T-helper 2 cell (primary cell): ENCODE measurements at regions not wholly inside any gene's neighbourhood (a gene's known extent, or its start where the extent isn't known, plus 50 kb on each side); places are given as distances from the start of the nearest gene placed in this dataset.

ENCODE experiments used
- DNase-seq, 5 experiments: peaks; one replicate each; pipeline versions ENCODE4 v3.0.0 to v3.0.0-alpha.2; 2012 to 2022

DNA sequence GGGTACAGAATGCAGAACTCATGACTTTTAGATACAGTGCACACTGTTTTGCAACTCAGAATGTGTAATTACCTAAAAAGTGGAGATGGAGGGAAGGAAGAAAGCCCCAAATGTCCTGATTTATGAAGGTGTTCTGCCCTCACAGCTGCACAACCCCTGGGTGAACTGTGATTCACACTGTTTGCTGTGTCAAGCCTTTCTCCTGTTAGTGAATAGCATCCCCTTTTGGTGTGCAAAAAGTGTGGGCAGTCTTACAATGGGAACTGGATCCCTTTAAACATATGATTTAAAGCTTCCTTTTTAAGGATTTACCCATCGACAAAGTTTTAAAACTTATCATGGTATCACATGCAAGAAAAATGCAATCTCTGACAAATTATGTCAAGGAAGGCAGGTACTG is 633.4 kb upstream of the EPHA7 start:
- no peak for DNase-seq

DNA sequence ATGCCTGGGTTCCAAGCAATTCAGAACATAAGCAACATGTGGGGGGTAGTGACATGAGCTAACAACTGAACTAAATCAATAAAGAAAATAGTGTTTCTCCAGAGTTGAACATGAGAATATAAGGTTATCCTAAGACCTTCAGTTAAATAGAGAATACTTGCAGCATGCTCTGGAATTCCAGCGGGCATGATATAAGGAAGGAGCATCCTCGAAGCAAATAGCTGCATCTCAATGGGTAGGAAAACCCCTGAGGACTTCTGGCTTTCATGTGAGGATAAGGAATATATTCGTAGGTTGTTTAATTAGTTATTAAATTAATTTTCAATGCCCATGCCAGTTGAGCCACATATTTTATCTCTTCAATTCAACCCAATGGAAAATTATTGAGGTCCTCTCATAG is 631.2 kb upstream of the EPHA7 start:
- DNase-seq, result no peak

DNA sequence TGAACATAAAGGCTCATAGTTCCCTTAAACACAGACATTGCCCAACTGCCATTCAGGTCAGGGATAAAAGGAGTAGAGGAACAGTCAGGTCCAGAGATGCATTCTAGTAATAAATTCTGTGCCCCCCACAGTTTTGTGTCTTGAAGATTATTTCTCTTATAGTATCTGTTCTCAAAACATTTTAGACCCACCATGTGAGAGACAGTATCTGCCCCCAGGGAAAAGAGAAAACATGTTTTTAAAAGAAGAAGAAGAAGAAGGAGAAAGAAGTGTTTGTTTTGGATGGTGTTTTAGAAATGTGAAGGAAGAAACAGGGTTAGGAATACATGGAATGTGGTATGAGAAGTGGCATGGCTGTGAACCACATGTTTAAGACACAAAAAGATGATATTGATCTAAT is 629.6 kb upstream of the EPHA7 start:
- DNase-seq, result no peak

DNA sequence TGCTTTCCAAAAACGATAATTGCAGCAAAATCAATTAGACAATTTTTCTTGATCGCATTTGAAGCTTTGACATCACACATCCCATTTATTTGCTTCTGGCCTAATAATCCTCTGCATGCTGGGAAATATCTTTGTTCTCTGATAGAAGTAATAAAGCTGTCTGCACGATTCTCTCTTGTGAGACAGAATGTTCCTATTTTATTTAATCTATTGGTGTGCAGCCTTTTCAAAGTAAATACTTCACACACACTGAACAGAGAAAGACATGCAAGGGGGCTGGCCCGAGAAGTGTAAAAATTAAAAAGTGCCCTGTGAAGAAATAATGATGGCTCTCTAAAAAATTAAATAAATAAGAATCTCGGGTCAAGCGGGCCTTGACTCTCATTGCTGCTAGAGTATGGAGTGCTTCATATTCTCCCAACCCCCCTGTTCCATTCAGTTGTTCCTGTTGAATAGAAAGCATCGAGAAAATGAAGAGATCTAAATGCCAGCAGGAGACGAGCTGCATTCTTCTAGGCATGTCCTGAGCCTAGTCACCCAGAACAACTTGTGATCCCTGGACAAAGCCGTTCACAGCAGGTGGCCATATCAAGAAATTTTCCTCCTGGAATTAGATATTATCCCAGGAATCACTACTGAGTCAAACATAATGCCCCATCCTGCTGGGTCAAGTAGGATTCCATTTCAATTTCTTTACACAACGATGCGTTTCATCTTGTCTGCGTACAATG is 625.9 kb upstream of the EPHA7 start:
- DNase-seq, result no peak

DNA sequence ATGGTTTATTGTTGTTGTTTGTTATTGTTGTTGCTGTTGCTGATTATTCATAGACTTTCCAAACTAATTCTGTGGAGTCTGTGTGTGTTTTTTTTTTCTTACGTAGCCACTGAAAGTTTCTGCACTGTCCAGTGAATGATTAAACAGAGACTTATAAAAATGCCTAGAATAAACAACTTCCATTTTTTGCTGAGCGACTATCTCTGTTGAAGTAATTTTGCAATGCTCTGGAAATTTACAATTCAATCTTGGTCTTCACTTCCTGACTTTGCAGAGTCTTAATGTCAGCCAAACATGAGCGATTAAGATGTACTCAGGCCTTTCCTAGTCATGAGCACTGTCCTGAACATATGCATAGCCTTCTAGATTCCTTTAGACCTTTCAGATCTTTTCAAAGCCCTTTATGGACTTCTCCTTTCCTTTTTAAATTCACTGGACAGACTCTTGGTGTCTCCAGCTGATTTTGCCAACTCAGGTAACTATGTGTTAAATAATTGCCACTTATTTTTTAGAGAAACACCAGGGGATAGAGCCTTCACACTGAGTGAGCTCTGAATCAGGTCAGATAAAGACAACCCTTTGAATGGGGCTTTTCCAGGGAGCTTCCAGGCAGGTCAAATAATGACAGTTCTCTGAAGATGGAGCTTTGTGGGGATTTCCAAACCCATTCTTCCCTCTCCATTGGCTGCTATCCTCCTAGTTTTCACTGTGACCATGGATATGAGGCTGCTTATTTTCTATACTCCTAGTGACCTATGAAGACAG is 622.8 kb upstream of the EPHA7 start:
- DNase-seq, result no peak

DNA sequence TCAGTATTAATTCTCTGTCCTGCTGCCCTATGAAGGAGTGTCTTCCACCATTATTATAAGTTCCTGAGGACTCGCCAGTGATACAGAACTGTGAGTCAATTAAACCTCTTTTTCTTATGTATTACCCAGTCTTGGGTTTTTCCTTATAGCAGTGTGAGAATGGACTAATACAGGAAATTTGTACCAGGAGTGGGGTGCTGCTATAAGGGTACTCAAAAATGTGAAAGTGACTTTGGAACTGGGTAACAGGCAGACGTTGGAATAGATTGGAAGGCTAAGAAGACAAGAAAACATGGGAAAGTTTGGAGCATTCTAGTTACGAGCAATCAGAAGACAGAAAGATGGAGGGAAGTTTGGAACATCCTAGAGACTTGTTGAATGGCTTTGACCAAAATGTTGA is 616.7 kb upstream of the EPHA7 start:
- DNase-seq, result no peak

DNA sequence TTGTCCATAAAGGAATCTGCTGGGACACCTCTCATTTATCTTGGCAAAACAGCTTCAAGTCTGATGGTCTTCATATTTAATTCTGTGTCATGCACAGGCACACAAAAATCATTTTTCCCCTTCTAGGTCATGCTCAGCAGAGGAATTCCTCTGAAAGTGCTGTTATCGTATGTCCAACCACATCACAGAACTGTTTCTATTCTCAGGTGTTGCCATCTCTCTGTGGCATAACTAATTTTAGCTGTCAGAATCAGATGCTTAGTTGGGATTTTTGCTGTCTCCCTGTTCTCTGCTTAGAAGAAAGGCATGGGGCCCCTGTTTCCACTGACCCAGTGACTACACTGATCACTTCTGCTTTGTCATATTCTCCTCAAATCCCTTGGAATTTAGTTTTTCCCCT is 608.0 kb upstream of the EPHA7 start:
- DNase-seq, result no peak

DNA sequence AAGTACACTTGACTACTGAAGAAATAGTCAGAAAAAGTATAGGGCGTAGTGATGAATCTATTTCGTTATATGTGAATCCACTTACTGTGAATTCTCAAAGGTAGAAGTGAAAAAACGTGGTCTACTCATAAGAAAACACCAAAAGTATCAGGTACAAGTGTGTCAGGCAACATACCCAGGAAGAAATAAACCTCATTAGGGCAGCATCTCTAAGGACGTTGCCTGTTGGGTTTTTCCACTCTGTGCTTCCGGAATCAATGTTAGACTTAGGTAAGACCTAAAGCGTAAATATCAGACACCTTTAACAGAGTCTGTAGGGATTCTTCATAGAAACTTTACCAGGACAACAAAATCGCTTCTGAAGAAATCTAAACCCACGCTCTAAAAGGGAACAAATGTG is 607.2 kb upstream of the EPHA7 start:
- DNase-seq, result no peak

DNA sequence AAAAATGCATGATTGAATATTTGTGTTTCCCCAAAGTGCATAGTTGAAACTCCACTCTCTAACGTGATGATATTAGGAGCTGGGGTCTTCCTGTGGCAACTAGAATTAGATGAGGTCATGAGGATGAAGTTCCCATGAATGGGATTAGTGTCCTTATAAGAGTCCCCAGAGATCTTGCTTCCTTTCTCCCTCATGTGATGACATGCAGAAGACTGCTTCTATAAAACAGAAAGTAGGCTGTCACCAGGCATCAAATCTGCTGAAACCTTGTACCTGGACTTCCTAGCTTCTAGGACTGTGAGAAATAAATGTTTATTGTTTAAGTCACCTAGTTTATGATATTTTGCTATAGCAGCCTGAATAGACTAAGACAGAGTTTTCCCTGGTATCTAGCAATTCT is 586.5 kb upstream of the EPHA7 start:
- DNase-seq, result no peak

DNA sequence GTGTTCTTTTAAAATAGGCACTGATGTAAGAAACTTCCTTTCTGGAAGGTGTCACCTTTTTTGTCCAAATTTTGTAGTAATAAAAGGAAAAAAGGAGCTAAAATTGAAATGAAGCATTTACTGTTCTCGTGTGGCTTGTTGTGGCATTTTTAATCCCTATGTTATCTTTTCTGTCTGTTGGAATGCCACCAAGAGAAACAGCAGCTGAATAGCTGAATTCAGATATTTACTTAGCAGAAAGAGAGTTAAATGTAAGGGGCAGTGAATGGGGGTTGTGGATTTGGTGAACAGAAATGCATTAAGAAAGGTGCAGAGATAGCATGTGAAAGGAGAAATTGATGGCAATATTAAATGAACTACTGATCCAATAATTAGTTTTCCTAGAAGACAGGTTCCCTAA is 573.6 kb upstream of the EPHA7 start:
- no peak for DNase-seq

DNA sequence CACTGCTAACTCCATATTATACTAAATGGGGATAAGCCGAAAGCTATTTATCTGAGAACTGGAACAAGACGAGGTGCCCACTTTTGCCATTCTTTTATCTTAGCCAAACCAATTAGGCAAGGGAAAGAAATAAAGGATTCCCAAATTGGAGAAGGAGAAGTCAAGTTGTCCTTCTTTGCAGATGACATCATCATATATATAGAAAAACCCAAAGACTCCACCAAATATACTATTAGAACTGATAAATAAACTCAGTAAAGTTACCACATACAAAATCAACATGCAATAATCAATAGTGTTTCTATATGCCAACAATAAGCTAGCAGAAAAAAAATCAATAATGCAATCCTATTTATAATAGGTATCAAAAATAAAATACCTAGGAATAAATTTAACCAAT is 570.3 kb upstream of the EPHA7 start:
- DNase-seq, result no peak

DNA sequence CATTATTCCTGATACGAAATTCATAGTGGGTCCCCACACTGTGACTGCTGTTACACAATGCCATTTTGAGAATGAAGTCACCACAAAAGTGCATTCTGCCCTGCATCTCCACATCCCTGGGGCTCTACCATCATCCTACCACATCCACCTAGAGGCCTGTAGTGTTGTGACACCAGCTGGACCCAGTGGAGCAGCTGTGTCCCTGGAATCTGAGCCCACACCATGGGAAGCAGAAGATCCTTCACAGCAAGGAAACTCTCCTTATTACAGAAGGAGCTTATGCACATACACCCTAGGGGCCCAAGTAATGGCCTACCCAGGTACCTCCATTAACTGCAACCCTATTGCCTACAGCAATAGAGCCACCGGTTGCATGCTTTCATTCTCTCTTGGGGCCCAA is 566.6 kb upstream of the EPHA7 start:
- no peak for DNase-seq

DNA sequence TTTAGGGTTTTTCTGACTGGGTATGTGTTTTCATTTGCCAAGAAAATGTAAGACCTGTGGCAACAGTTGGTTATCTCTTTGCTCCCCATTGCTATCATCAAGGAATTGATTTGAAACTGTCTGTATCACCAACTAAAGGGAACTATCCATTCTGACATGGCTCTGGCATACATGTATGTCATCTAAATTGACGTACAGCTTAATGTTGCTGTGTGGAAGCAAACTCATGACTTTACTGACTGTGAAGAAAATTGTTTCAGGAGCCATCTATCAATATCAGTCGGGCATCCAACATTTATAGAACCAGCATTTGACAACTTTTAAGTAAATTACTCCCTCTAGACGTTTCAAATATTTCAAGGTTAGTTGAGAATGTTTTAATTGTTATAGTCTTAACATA is 555.8 kb upstream of the EPHA7 start:
- DNase-seq, result no peak

DNA sequence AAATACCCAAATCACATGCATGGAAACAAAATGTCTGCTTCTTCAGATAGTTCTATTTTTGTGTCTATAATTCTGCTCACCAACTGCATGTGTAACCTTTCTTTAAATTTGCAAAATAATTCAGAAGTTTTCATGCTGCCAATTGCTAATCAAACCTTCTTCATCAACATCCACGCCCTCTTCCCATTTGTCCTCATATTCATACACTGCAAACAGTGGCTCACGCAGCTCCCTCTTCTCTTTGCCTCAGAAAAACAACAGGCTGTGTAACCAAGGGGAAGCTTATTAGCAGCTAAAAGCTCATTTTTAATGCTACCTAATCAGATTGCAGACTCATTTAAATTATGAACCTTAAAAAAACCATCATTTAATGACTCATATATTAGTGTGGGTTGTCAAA is 555.0 kb upstream of the EPHA7 start:
- DNase-seq, result no peak

DNA sequence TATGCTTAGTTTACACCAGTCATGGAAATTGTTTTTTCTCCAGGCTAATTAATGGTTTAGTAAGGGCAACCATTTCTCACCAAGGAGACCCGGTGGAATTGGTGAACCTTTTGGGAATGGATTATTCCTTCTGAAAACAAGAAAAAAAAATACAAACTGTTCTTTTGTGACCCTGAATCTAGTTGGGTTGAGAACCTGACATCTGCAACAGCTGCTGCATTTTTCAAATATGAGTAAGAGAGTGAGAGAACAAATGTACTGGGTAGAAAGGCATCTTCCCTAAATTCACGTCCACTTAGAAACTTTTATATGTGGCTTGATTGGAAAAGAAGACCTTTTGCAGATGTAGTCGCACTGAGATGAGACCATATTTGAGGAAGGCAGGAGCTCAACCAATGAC is 553.4 kb upstream of the EPHA7 start:
- no peak for DNase-seq

DNA sequence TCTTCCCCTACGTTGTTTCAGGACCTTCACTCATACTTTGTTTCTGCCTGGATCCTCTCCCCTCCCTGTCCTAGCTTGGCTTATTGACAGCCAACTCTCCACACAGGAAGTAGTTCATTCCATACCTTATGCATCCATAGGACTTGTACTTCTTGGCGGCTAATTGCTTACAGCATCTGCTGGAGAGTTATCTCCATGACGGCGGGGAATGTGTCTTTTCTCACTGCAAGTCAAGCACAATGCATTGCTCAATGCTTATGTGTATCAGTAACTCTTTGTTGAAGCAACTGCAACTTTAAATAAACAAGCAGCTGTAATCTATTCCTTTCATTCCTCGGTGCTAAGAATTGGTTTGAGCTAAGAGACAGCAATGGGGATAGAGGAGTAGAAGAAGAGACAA is 551.3 kb upstream of the EPHA7 start:
- DNase-seq, result no peak

DNA sequence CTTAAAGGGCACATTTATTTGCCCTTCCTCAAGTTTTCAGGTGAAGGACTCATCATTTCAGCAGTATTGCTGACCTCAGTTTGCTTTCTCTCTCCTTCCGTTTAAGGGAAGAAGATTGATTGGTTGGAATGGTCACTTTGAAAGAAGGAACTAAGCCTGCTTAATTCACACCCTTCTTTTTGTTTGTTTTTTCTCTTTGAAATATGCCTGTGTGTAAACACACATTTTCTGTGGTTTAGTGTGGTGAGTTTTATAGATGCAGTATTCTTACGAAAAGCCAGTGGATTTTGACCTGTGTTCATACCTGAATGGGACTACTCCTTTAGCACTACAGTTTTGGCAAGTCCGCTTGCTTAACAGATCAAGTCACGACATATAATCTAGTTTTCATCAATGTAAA is 548.8 kb upstream of the EPHA7 start:
- DNase-seq, result no peak

DNA sequence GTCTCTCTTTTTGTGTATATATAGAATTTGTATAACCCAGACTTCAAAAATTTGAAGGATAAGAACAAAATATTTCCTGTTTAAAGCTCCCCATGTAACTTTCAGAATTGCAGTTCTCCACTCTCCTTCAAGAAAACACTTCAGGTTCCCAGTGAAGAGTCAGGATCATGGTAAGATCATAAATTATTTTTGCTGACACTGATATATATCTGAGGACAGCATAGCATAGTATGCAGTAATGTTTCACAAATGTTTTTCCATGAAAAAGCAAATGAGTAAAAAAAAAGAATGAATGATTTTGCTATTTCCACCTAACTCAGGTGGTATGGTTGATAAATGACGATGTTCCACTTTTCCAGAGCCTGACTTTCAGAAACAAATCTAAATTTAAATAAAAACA is 545.6 kb upstream of the EPHA7 start:
- no peak for DNase-seq

DNA sequence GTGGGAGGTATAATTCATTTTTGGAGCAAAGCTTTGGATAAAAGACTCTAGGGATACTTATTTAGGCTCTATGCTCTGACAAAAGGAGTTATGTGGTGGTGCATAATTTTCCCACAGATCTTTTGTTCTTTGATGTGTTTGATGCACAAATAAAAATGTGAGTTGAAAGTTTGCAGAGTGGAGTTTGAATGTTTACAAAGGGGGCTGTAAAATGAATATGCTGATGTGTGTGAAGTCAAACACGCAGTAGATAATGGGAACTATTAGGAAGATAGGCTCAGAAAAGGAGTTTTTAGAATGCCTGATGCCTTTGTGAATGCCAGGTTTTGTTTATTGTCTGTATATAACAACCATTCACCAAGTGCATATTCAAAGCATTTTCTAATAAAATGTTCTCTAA is 545.0 kb upstream of the EPHA7 start:
- no peak for DNase-seq

DNA sequence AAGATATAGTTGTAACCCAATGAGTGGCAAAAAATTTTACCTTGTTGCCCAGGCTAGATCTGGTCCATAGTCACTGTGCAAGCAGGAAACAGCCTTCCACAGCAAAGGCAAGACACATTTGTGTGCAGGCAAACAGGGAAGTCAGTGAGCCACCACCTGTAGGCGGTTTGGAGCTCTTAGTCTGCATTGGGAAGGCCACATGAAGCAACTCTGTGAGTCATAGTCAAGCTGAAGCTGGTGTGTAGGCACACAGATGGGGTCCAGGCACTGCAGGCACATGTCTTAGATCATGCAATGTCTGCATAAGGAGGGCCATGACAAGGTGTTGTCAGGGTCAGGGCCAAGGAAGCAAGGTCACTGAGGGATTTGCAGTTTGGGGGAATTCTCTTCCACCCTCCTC is 543.2 kb upstream of the EPHA7 start:
- no peak for DNase-seq

DNA sequence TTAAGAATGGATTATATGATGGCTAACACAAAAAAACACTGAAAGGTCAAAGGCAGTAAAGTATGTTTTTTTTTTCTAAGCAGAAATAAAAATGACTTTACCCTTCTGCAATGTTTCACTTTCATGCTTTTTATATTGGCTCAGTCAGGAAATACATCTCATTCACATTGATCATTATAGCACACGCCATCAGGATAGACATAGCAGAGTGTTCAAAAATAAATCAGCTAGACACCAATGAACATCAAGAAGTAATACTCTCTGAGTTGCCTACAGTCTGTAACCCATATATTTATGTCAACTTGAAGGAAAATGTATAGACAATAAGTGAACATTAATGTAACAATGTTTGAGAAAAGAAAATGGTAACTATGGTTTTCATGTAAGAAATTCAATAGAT is 535.2 kb upstream of the EPHA7 start:
- no peak for DNase-seq

DNA sequence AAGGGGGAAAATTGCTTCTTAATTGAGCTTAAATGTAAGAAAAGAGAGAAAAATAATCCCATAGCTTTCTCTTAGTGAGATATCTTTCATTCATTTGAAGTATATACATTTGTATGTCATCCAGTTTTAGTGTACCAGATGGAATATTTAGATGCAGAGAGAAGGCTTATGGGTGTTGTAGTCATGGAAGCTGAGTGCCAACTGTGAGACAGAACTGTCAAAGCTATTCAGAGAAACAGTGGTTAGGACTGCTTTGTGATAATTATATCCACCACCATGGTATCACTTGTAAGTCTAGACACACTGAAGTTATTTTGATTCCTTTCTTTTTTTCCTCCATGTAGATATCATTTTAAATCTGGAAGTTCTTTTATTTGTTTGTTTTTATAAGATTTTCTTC is 524.3 kb upstream of the EPHA7 start:
- no peak for DNase-seq

DNA sequence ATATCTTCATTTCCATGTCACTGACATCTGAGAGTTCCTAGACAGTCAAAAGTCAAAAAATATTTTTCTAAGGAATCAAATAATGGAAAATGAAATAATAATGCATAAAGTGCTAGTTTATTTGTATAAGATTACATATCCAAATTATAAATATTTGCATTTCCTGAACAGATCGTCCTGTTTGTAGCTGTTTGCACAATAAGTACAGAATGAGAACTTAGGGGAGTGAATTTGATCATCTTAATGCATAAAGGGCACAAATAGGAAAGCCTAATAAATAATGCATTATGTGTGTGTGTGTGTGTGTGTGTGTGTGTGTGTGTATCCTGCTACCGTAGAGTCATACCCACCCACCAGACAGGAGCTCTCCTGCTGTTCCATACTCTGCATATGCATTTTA is 521.0 kb upstream of the EPHA7 start:
- no peak for DNase-seq

DNA sequence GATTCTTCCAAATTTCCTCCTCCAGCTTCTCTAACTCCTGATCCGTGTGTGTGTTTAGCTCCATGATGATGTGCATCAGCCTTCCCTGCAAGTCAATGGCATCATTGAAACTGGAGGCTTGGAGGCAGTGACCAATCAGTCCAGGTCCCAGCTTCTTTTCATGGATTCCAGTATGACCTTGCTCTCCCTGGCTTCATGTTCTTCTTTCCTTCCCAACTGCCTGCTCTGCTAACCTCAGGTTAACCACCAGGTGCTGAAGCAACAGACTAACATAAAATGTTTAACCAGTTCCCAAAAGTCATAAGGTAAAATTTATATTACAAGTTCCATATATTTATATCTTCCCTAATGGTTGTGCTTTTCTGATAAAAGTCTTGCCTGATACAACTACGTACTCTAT is 512.8 kb upstream of the EPHA7 start:
- no peak for DNase-seq

DNA sequence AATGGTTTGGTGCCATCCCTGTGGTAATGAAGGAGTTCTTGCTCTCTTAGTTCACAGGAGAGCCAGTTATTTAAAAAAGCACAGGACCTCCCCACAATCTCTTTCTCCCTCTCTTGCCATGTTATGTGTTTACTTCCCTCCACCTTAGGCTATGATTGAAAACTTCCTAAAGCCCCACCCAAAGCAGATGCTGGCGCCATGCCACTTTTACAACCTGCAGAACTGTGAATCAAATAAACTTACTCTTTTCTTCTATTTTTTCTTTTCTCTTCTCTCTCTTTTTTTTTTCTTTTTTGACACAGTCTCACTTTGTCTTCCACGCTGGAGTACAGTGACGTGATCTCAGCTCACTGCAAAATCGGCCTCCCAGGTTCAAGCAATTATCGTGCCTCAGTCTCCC is 508.4 kb upstream of the EPHA7 start:
- DNase-seq, result no peak
